Right cardiac atrium (tissue), 5 donors: ENCODE measurements at regions not wholly inside any gene's neighbourhood (a gene's known extent, or its start where the extent isn't known, plus 50 kb on each side); places are given as distances from the start of the nearest gene placed in this dataset.
"Not testable (repeated sequence)": the region's sequence is repeated elsewhere in the genome, so short reads cannot be mapped to it uniquely, and the experiment has no call there.

Experiments used
- ATAC-seq, 2 donors: fragments of 200-7000 bp; cut with Tn5 transposase; one replicate each; pipeline versions ENCODE4 v1.8.0 to v1.9.1; 2020; ENCODE audit warnings: moderate library complexity in 2 of 2, mild to moderate bottlenecking in 1 of 2
- DNase-seq, 3 donors: peaks; one replicate each; pipeline ENCODE4 v3.0.0-alpha.2; 2020
- H3K27ac ChIP-seq: one replicate; pipeline ENCODE4 v1.5.1; 2013; ENCODE audit warnings: mild to moderate bottlenecking, low read length, control low read depth, moderate library complexity
- H3K27me3 ChIP-seq: one replicate; pipeline ENCODE4 v1.6.1; 2013; ENCODE audit not compliant: control insufficient read depth, insufficient read depth
- H3K4me1 ChIP-seq: one replicate; pipeline ENCODE4 v1.6.1; 2013; ENCODE audit warnings: low read length; ENCODE audit not compliant: control insufficient read depth, insufficient read depth
- H3K4me3 ChIP-seq: one replicate; pipeline ENCODE4 v1.5.1; 2013; ENCODE audit warnings: low read length, control low read depth
- H3K9me3 ChIP-seq: one replicate; pipeline ENCODE4 v1.6.1; 2013; ENCODE audit warnings: low read length; ENCODE audit not compliant: control insufficient read depth
- WGBS: extraction: QIAGEN DNeasy Blood & Tissue Kit; methylation state at CpG from one replicate; pipeline ENCODE4 v1.1.7; 2013; 5-methylcytosine and 5-hydroxymethylcytosine counted together
- intact Hi-C, 4 donors: fragments of 100-400 bp; cut with DNase I; formaldehyde crosslinking; loops; one replicate each; pipeline versions ENCODE4 v1.11.0 to v1.14.0; 2022 to 2023
- donor health status: healthy with polysubstance abuse.
- donor health status: DM: no; HTN: yes; CAD: no.
- donor health status: DM: no; HTN: no; CAD: no.
- donor health status: DM: no; HTN: yes; CAD: no; lungs with severe emphysema.
- donor health status: DM: yes; HTN: yes; CAD: no.

- ATAC-seq, H3K27me3 ChIP-seq, H3K27ac ChIP-seq, H3K4me3 ChIP-seq, H3K9me3 ChIP-seq, DNase-seq, H3K4me1 ChIP-seq, intact Hi-C loops: not testable (repeated sequence)
- WGBS, result 65% methylated on average over 2 of the region's 2 CpGs
Observed at GRCh38 chr15:22684786-22685185, 101.7 kb upstream of the NIPA1 start.

GRCh38 chr15:22699881-22700280 is 86.6 kb upstream of the NIPA1 start:
- H3K4me1 ChIP-seq, H3K27ac ChIP-seq, intact Hi-C loops, DNase-seq, H3K4me3 ChIP-seq, H3K9me3 ChIP-seq, ATAC-seq, H3K27me3 ChIP-seq: not testable (repeated sequence)
- WGBS, result 64% methylated on average over 3 of the region's 3 CpGs

GRCh38 chr15:22710831-22711341 is 75.6 kb upstream of the NIPA1 start:
- DNase-seq, ATAC-seq, intact Hi-C loops, H3K27me3 ChIP-seq, H3K4me1 ChIP-seq, H3K27ac ChIP-seq, H3K9me3 ChIP-seq, H3K4me3 ChIP-seq: not testable (repeated sequence)
- 92% methylated on average over 18 of the region's 18 CpGs for WGBS

GRCh38 chr15:22713933-22714332 is 72.5 kb upstream of the NIPA1 start:
- WGBS, result 0% methylated on average over 1 of the region's 1 CpG
- H3K27me3 ChIP-seq, H3K4me1 ChIP-seq, H3K27ac ChIP-seq, DNase-seq, intact Hi-C loops, H3K9me3 ChIP-seq: not testable (repeated sequence)
- H3K4me3 ChIP-seq, result peak overlapping the region; percentile 39
- peak; percentile 28 to 34 for ATAC-seq

- H3K4me1 ChIP-seq, H3K9me3 ChIP-seq, intact Hi-C loops, H3K27me3 ChIP-seq: not testable (repeated sequence)
- peak in 2 of 3 donors; percentile 41 to 45 for DNase-seq
- ATAC-seq, result peak; percentile 77 to 79
- peak overlapping the region; percentile 29 for H3K27ac ChIP-seq
- 1% methylated on average over 63 of the region's 77 CpGs for WGBS
- peak overlapping the region; percentile 39 for H3K4me3 ChIP-seq
Observed at GRCh38 chr15:22714358-22715132, 71.9 kb upstream of the NIPA1 start.

GRCh38 chr15:22715133-22715845 is 71.2 kb upstream of the NIPA1 start:
- H3K9me3 ChIP-seq, H3K4me1 ChIP-seq, H3K4me3 ChIP-seq, intact Hi-C loops, H3K27me3 ChIP-seq: not testable (repeated sequence)
- WGBS, result 32% methylated on average over 21 of the region's 32 CpGs
- ATAC-seq (peak; percentile 29 to 44), DNase-seq (peak in 2 of 3 donors; percentile 23 to 42)
- peak overlapping the region; percentile 23 for H3K27ac ChIP-seq

GRCh38 chr15:22719980-22720379 is 66.5 kb upstream of the NIPA1 start:
- WGBS, result 80% methylated on average over 1 of the region's 1 CpG
- DNase-seq, H3K9me3 ChIP-seq, H3K4me1 ChIP-seq, H3K27ac ChIP-seq, ATAC-seq, intact Hi-C loops, H3K4me3 ChIP-seq, H3K27me3 ChIP-seq: not testable (repeated sequence)

GRCh38 chr15:22726104-22726503 is 60.3 kb upstream of the NIPA1 start:
- H3K9me3 ChIP-seq, DNase-seq, H3K4me1 ChIP-seq, H3K4me3 ChIP-seq, intact Hi-C loops, H3K27me3 ChIP-seq, H3K27ac ChIP-seq, ATAC-seq: not testable (repeated sequence)
- WGBS, result 73% methylated on average over 2 of the region's 2 CpGs

- not testable (repeated sequence) for ATAC-seq, DNase-seq
- 84% methylated on average over 4 of the region's 4 CpGs for WGBS
Observed at GRCh38 chr15:22735067-22735466, 51.4 kb upstream of the NIPA1 start.

GRCh38 chr15:22735781-22736180 is 50.7 kb upstream of the NIPA1 start:
- intact Hi-C loops, result no loop called here
- no peak overlapping the region for H3K4me3 ChIP-seq
- no peak for DNase-seq
- ATAC-seq, result no peak
- no peaks in the 10 kb centered on the region for H3K9me3 ChIP-seq
- 81% methylated on average over 3 of the region's 3 CpGs for WGBS
- no peaks in the 10 kb centered on the region for H3K27me3 ChIP-seq
- H3K27ac ChIP-seq, result no peak overlapping the region
- no peaks in the 10 kb centered on the region for H3K4me1 ChIP-seq

More at GRCh38 chr15:22735067-22735466, 51.4 kb upstream of the NIPA1 start:
- H3K27me3 ChIP-seq, H3K9me3 ChIP-seq, intact Hi-C loops, H3K4me3 ChIP-seq, H3K27ac ChIP-seq, H3K4me1 ChIP-seq: not testable (repeated sequence)

GRCh38 chr15:22736200-22736599 is 50.2 kb upstream of the NIPA1 start:
- not testable (repeated sequence) for H3K27ac ChIP-seq

More at GRCh38 chr15:22736200-22736599, 50.2 kb upstream of the NIPA1 start:
- ATAC-seq, H3K4me3 ChIP-seq, DNase-seq, H3K9me3 ChIP-seq, intact Hi-C loops, H3K4me1 ChIP-seq, H3K27me3 ChIP-seq: not testable (repeated sequence)
